SK-N-SH (cell line): ENCODE measurements at regions not wholly inside any gene's neighbourhood (a gene's known extent, or its start where the extent isn't known, plus 50 kb on each side); places are given as distances from the start of the nearest gene placed in this dataset.

ENCODE experiments used
- CHD2 ChIP-seq: fragments of 150-350 bp; IDR thresholded peaks from 2 replicates; pipeline ENCODE4 v1.6.1; 2018; ENCODE audit warnings: low read length; ENCODE audit not compliant: partially characterized antibody
- CTCF ChIP-seq: fragments of 200-600 bp; sonication (generic); IDR thresholded peaks from 2 replicates; pipeline ENCODE4 v1.6.1; 2017; ENCODE audit warnings: antibody characterized with exemption, mild to moderate bottlenecking, moderate library complexity
- EP300 ChIP-seq, 2 experiments: IDR thresholded peaks; 2 replicates each; pipeline versions ENCODE4 v1.4.0 to v1.6.1; 2012; ENCODE audit warnings: borderline replicate concordance in 1 of 2, low read depth in 1 of 2, low read length in 1 of 2
- JUND ChIP-seq: IDR thresholded peaks from 2 replicates; pipeline ENCODE4 v1.4.0; 2012
- NRF1 ChIP-seq: IDR thresholded peaks from 2 replicates; pipeline ENCODE4 v1.6.1; 2012; ENCODE audit warnings: low read depth, mild to moderate bottlenecking, low read length
- RAD21 ChIP-seq: IDR thresholded peaks from 2 replicates; pipeline ENCODE4 v1.6.1; 2012; ENCODE audit warnings: mild to moderate bottlenecking, low read length
- RCOR1 ChIP-seq: fragments of 150-350 bp; IDR thresholded peaks from 2 replicates; pipeline ENCODE4 v1.6.1; 2017; ENCODE audit warnings: antibody characterized with exemption, low read length
- SMC3 ChIP-seq: IDR thresholded peaks from 2 replicates; pipeline ENCODE4 v1.6.1; 2012; ENCODE audit warnings: low read depth, low read length, improper control_type of control experiment
- USF2 ChIP-seq: fragments of 150-350 bp; IDR thresholded peaks from 2 replicates; pipeline ENCODE4 v1.6.1; 2017; ENCODE audit warnings: antibody characterized with exemption, low read length, low read depth, borderline replicate concordance
- YY1 ChIP-seq: IDR thresholded peaks from 2 replicates; pipeline ENCODE4 v1.4.0; 2012; ENCODE audit warnings: low read depth, mild to moderate bottlenecking

- TF ChIP-seq CTCF (no peak), RAD21 (no peak), RCOR1 (no peak), USF2 (no peak), SMC3 (no peak), EP300 (IDR thresholded peaks at IDR 0.05; ENCODE audit: borderline replicate concordance in 1 of 2, low read depth in 1 of 2, low read length in 1 of 2) (no peak), JUND (no peak), CHD2 (no peak), YY1 (no peak), NRF1 (no peak)
Measured at GRCh38 chr2:228945710-228946109, 325.4 kb downstream of the PID1 start.
